HG03442 (cell line): ENCODE measurements at regions not wholly inside any gene's neighbourhood (a gene's known extent, or its start where the extent isn't known, plus 50 kb on each side); places are given as distances from the start of the nearest gene placed in this dataset.
"Not testable (repeated sequence)": the region's sequence is repeated elsewhere in the genome, so short reads cannot be mapped to it uniquely, and the experiment has no call there.

Experiments used
- ATAC-seq: cut with Tn5 transposase; IDR thresholded peaks from one replicate; pipeline ENCODE4 v1.9.1; 2021; ENCODE audit warnings: mild to moderate bottlenecking, moderate library complexity; ENCODE audit not compliant: unreplicated experiment

DNA sequence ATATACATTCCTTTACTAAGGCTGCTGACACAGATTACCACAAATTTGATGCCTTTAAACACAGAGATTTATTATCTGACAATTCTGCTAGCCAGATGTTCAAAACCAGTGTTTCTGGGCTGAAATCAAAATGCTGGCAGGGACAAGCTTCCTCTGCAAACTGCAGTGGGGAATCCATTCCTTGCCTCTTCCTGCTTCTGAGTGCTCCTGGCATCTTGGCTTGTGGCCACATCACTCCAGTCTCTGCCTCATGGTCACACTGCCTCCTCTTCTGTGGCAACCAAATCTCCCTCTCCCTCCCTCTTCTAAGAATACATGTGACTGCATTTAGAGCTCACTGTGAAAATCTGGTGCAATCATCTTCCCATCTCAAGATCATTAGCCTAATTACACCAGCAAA lies 235.7 kb downstream of the TTC8 start:
- ATAC-seq, result no peak

DNA sequence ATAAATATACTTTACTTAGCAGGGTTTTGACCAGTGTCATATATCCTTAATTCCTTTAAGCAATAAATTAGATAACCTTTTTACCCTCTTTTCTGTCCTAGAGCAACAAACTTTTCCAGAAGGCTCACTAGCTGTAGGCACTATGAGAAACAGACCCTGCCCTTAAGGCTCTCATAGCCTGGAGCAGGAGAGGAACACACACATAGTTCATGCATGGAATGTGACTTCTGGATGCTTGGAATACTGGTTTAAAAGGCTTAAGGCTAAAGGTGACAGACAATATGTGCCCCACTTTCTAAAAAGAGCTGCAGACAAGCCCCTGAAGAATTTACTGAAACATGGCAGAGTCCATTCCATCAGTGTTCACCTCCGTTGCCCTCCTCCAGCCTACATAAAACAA lies 237.2 kb downstream of the TTC8 start:
- no peak for ATAC-seq

DNA sequence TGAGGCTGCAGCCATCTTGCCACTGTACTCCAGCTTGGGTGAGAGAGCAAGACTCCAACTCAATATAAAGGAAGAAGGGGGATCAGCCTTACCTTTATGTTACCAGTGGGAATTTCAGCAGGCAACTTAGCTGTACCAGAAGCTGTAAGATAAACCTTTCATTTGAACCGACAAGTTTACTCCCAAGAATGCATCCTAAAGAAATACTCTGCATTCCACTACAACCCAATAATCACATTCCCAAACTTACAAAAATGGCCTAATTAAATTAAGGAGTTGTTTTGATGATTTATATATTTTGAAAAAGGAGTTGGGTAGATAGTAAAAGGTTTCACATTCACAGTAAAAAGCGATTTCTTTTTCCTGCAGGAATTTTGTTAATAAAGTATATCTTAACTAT lies 241.4 kb downstream of the TTC8 start:
- no peak for ATAC-seq

DNA sequence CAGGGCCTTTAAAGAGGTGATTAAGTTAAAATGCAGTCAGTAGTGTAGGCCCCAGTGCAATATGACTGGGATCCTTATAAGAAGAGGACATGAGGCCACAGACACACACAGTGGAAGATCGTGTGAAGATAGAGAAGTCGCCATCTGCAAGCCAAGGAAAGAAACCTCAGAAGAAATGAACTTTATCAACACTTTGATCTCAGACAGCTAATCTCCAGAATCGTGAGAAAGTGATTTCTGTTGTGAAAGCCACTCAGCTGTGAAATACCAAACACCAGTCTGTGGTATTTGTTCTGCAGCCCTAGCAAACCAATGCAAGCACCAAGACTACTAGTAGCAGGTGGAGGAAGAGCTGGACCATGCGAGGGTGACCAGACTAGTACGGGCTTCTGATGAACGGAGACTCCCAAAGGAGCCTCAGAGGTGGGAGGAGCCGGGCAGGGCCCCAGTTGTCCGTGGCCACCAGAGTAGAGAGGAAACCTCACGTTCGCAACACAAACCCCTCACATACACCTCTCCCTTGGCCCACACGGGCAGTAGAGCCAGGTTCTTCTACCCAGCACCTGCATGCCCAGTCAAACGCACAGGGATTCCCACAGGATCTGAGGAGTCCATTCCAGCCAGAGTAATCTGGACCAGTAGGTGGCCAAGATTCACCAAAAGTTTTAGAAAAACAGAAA lies 243.0 kb downstream of the TTC8 start:
- no peak for ATAC-seq

DNA sequence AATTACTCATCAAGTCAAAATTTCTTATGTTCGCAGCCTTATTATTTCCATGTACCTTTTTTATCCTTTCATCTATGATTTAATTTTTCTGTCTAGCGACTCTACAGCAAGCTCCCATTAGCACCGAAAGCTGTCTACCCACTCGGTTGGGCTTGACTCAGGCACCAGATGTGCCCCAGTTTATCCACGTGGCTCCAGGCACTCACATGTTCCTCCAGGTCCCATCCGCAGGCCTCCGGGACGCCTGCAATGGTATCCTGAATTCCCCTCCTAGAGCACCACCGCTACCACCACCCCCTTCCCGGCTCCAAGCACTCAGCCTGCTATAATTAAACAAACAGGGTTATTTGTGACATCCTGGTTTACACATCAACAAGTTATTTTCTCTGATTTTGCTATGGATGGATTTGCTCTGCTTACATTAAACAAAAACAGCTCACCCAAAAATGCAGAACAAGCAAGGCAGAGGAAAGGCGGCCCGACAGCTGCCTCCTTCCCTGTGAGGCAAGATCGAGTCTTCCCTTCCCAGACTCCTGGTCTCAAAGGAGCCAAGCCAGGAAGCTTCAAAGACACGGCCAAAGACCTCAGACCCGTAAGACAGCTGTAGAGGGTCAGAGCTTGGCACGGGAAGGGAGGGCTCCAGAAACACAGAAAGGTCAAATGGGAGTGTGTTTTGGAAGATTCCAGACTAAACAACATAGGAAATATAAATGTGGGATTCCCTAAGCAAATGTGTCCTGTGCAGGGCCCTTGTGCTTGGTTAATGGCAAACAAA lies 253.8 kb downstream of the TTC8 start:
- ATAC-seq, result no peak

DNA sequence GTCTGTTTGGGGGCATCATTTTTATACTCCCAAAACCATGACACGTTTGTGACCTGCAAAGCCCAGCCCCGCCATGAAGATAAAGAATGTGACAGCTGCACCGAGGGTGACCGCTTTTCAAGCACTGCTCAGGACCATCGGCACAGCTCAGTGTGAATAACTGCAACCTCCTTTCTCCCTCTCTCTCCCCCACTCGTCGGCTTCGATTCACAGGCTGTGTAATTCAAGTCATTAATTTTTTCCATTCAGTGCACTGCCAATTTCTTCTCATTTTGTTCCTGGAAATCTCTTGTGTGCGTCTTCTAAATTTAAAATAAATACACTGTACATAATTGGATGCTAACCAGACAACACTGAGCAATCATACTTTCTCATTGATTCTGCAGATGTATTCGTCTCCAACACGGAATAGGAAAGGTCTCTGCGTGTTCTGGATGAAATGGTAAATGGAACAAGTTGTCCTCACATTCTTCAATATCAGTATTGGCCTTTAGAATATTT lies 260.8 kb downstream of the TTC8 start:
- no peak for ATAC-seq

DNA sequence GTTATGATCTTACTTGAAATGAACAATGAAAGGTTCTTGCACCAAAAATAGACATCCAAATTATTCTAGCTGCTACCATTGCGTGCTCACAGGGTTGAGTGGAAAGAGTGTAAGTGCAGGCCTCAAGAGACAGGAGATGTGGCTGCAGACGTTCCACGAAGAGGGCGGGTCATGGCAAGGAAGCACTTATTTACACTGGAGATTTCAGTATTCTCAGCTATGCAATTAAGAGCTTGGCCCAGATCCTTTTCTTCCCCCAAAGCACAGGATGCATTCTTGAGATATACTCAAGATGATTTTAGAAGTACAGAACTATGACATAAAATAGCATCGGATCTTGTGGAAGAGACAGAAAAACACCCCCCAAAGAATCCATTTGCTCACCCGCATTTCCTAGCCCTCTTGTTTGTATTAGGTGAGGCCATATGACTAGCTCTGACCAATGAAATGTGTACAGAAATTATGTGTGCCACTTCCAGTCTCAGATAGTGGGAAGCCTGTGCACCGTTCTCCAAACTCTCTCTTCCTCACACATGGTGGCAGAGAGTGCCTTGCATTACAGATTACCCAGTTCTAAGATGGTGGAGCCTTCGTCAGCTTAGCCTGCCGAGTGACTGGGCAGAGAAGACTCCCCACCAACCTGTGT lies 261.4 kb downstream of the TTC8 start:
- no peak for ATAC-seq

DNA sequence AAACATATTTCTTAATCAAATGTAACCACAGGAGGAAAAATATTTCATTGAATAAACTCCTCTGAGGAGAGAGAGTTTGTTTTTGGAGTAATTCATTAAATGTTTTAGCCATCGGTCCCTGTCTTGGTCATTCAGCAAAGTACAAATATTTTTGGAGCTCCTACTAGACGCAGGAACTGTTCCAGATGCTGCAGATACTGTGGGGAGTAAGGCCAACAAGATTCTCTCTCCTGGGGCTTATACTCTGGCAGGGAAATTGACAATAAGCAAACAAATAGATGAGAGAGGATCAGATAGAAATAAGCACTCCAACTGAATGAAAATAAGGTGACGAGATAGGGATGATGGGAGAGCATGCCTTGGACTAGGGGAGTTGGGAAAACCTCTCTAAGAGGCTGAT lies 264.1 kb downstream of the TTC8 start:
- no peak for ATAC-seq

DNA sequence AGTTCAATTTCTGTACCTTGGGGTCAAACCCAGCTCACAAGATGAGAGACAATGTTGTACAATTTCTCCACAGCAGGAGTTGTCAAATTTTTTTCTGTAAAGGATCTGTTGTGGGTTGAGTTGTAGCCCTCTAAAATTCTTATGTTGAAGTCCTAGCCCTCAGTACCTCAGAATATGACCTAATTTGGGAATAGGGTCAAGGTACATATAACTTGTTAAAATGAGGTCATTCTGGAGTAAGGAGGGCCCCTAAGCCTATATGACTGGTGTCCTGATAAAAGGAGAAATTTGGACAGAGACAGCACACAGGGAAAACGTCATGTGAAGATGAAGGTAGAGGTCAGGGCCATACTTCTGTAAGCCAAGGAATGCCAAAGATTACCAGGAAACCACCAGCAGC lies 264.9 kb downstream of the TTC8 start:
- no peak for ATAC-seq

DNA sequence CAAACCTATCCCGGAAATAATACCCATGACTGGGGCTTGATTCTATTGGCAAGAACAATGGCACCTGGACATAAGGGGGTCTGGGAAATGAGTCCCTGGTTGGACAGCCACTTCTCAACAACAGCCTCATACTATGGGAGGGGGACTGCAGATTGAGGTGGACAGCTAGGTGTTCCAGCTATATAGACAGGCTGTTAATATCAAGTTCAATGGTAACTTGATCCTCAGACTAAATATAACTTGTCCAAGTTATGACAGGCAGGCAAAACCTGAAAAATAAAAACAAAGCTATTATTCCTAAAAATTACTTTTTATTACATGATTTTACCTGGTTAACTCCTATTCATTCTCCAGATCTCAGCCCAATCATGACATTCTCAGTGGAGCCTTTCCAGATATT lies 267.3 kb downstream of the TTC8 start:
- no peak for ATAC-seq

DNA sequence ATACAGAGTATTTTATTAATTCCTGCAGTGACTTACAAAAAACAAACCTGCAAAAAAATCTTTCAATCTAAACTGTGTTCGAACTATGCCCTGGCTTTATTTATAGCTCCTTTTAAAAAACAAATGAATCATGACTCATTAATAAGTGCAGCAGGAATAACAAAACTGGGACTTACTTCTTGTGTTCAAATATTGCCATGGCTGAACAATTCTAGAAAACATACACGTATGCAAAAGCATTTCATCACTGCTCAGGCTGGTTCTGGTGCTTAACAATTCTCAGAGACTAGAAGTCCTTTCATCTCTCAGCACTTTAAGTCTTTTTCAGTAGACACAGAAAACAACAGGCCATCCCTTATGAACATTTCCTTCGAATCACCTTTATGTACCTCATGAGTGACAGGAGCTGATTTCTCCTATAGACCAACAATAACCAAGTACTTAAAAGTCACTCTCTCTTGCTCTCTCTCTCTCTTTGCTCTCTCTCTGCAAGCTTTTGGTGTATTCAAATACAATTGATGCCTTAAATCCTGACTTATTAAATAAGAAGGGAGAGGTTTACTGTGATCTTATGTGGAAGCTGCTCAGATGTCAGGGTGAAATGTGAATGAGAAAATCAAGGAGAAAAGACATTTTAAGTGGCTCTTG lies 268.8 kb downstream of the TTC8 start:
- no peak for ATAC-seq

DNA sequence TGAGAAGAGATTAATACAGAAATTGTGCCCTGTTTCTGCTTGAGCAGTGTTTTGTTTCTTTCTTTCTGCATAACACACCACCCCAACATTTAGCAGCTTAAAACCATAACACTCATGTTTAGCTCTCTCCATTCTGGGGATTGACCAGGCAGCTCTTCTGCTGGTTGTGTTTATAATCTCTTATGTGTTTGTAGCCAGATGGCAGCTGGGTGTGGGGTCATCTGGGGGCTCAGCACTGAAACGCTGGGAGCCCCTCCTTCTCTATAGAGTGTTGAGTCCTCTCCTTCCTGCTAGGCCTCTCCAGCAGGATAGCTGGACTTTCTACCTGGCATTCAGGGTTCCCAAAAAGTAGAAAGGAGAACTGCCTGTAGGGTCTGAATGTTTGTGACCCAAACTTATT lies 270.6 kb downstream of the TTC8 start:
- ATAC-seq, result no peak

DNA sequence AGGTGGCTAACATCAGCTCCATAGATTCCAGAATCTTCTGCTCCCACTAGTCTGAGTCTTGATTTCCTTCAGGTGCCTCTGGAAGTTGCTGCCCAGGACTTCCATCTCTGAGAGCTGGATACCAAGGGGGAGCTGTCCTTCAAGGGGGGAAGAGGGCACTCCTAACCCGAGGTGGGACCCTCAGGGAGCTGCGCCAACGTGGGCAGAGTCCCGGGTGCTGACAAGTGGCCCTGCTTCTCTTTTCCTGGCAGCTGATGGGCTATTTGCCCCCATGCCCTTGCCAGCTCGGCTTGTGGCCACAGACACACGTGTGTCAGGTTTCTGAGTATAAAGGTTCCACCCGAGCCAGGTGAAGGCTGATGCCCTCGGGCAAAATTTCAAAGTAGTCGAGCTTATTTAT lies 272.5 kb downstream of the TTC8 start:
- ATAC-seq, result no peak

DNA sequence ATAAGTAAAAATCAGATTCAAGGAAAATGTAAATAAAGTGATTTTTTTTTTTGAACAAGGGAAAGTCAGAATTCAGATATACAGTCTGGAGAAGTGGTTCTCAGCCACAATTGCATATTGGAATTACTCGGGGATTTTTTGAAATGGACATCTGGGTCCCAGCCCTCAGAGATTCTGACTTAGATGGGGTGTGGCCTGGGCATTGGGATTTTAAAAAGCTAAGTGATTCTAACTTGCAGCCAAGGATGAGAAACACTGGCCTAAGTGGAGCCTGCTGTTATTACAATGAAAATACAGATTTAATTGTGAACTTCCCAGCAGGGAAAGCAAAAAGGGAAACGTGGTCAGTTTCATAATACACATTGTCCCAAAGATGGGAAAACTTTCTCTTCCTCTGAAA lies 273.8 kb downstream of the TTC8 start:
- no peak for ATAC-seq

DNA sequence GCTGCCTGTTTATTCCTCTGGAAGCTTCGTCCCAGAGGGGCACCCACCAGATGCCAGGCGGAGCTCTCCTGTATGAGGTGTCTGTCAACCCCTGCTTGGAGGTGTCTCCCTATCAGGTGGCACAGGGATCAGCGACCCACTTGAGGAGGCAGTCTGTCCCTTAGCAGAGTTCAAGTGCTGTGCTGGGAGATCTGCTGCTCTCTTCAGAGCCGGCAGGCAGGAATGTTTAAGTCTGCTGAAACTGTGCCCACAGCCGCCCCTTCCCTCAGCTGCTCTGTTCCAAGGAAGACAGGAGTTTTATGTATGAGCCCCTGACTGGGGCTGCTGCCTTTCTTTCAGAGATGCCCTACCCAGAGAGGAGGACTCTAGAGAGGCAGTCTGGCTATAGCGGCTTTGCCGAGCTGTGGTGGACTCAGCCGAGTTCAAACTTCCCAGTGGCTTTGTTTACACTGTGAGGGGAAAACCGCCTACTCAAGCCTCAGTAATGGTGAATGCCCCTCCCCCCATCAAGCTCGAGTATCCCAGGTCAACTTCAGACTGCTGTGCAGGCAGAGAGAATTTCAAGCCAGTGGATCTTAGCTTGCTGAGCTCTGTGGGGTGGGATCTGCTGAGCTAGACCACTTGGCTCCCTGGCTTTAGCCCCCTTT lies 279.8 kb downstream of the TTC8 start:
- not testable (repeated sequence) for ATAC-seq

DNA sequence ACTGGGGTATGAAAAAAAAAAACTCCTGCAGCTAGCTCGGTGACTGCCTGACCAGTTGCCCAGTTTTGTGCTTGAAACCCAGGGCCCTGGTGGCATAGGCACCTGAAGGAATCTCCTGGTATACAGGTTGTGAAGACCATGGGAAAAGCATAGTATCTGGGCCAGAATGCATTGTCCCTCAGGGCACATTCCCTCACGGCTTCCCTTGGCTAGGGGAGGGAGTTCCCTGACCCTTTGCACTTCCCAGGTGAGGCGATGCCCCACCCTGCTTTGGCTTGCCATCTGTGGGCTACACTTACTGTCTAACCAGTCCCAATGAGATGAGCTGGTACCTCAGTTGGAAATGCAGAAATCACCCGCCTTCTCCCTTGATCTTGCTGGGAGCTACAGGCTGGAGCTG lies 280.4 kb downstream of the TTC8 start:
- ATAC-seq, result not testable (repeated sequence)
